HG02759 (cell line): ENCODE measurements at regions not wholly inside any gene's neighbourhood (a gene's known extent, or its start where the extent isn't known, plus 50 kb on each side); places are given as distances from the start of the nearest gene placed in this dataset.

Experiments used
- ATAC-seq: cut with Tn5 transposase; IDR thresholded peaks from one replicate; pipeline ENCODE4 v1.9.1; 2021; ENCODE audit warnings: mild to moderate bottlenecking, moderate library complexity; ENCODE audit not compliant: unreplicated experiment

DNA sequence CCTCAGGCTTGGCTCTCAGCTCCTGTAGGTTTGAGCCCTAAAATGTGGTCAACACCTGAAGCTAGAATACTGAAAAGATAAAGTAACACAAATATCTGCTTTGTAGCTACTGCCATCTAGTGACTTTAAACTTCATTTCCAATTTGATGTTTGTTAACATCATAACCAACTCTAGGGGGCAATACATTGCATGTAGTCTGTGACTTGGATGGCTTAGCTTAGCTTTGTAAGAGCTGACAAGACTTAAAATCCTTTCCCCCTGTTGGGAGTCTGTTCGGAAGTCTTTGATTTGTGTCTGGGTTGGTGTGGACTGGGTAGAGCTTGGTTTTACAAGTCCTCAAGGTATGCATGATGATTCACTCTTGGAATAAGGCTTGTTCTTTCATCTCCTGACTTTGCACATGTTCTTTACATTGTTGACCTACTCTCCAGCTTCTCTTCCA, 51.7 kb downstream of the SCN11A start:
- peak; percentile 81 for ATAC-seq

DNA sequence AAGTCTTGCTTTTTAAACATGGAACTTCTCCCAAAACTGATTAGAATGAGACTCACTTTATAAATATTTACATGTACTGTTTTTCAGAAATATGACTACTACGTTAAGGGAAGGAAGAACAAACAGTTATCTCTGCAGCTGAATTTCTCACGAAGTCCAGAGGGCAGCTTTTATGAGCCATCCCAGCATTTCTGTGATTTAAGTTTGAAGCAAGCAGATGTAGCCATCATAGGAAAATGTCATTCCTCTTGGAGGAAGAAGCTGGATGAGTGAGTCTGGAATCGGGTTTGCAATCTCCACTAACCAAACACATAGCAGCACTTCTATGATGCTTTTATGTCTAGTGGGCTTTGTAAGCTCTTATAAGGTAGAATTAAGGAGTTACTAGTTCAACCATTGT, 53.7 kb downstream of the SCN11A start:
- no peak for ATAC-seq

DNA sequence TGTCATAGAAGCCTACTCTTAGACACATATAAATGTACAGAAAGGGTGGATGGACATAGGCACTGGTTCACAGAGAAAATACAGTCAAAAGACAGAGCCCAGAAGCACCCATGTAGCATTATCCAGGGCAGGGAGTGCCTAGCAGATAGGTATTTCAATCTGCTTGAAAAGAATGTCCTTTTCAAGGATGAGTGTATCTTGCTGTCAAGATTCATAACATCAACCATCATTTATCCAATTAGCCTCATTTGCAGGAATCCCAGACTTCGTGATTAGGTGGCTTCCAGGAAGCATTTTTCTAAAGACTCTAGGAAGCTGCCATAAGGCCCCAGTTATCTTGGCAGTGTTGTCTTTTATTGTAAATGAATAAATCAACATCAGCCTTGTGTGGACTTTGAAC, 55.6 kb downstream of the SCN11A start:
- ATAC-seq, result no peak

DNA sequence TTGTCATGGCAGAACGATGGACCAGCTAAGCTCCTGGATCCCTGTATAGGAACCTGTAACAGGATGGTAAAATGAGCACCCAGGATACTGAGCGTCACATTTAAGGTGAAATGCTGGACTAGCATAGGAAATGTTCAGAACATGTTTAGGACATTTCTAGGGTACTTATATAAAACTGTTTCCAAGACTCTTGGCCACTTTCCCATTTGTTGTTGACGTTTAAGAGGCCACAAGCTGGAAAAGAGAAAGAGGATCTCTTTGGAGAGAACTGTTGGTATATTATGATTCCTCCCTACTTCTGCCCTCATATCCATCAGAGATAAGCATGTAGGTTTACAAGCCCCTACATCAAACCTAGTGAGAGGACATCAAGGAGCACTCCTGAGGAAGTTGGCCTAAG, 57.5 kb downstream of the SCN11A start:
- ATAC-seq, result no peak

DNA sequence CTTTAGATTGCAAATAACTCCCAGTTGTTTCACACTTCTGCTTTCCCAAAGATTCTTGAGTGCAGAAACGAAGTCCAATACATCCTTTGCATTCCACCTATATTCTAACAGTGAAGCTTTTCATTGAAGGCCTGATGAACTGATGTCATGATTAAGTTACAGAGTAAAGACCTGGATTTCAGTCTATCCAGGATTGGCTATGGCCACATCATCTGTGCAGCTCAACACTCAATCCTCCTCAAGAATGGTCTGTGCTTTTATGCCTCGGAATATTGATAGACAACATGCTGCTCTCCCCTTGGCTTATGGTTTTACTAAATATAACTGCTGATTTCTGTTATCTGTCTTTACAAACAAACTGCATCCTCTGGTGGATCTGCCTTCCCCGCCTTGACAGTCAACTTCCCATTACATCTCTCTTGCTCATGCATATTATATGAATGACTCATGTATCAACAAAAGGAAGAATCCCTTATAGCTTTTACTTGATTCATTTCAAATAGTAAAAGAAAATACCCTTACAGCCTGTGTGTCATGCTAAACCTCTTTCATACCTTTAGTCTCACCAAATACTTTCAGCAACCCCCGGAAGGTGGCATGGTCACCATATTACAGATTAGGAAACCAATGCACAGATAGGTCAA, 59.5 kb downstream of the SCN11A start:
- no peak for ATAC-seq

DNA sequence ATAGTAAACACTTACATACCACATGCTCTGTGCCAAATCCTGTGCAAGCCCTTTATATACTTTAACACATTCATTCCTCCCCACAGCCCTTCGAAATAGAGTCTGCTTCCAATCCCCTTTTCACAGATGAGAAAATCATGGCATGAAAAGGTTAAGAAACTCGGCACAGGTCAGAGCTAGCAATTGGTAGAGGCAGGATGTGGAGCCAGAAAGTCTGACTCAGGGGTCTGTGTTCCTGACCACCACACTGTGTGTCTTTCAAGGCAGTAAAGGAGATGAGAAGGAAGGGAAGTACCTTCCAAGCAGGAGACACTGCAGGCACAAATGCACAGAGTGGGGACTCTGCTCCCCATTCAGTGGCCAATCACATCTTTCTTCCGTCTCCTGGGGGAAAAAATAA, 61.1 kb downstream of the SCN11A start:
- ATAC-seq, result no peak

DNA sequence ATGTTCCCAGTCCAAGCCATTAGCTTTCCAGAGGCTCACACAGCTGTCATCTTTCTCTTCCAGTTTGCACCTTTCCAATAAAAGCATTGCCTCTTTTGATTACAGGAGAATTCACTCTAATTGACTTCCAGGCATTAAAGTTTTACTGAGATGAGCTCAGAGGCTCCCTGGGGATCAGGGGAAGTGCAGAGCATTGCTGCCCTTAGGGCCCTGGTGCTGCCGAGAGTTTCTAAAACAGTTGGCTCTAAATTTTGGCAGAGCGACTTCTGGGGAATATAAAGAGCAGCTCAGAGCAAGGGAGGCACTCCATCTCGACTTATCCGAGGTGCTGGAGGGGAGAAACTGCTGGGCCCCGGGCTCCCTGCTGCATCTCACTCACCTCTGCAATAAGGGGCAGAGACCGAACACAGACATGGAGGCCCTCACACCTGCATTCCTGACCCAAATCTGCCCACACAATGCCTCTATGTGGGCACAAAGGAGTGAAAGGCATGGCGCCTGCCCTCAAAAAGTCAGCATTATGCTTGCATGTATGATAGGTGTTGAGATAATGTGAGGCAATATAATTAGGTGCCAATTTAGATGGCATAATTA, 61.7 kb downstream of the SCN11A start:
- ATAC-seq, result no peak

DNA sequence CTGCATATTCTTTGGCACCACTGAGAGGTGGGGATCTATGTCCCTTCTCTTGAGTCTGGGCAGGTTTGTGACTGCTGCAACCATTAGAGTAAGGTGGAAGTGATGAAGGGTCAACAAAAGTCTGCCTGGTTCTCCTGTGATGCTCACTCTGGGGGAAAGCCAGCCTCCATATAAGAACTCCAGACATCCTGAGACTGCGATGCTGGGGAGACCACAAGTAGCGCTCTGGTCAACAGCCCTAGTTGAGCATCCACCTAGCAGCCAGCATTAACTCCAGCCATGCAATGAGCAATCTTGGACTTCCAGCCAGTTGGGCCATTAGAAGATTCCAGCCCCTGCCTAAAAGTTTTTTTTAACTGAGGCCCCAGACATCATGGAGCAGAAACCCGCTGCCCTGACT, 62.8 kb downstream of the SCN11A start:
- ATAC-seq, result no peak

DNA sequence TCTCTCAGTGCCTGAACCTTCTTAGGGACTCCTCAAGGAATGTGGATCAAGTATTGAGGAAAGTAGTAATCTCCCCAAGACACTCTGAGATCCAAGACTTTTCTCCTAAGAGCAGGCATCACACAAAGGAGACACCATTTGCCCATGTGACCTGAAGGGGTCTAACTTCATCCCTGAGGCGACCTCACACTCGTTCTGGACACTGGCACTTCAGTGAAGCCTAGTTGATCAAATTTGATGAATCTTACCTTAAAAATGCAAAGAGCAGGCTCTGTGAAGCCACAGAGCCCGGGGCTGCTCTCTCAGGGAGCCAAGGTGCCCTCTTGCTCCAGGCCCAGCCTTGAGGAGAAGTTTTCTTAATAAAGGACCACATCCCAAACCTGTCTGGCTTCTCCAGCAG, 64.3 kb downstream of the SCN11A start:
- ATAC-seq, result no peak

DNA sequence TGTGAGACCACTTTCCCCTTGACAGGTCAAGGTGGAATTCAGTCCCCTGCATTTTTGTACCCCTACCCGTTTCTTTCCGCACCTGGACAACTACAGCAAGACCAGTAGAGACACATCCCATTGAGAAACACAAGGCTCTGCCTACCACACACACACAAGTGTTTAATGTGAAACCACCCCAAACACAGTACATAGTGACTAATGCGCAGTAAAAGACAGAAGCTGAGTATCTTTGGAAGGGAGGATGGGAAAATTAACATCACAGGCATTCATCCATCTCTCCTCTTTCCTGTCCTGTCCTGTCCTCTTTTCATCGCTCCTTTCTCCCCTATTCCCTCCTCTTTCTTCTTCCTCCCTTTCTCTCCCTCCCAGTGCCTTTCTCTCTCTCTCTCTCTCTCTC, 64.8 kb downstream of the SCN11A start:
- ATAC-seq, result no peak

DNA sequence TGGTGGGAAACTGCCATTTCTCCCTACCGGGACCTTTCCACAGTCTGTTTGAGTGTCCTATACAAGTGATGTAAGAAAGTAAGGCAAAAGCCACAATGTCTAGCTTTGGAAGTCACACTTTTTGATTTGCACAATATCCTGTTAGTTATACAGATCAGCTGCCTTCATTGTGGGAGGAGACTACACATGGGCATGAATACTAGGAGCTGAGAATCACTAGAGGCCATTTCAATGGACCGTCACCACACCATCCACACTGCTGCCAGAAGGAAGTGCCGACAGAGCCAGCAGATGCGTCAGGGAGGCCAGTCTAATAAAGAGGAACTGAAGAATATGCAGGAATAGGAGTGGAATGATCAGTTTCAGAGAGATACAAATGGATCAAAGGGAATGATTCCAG, 65.8 kb downstream of the SCN11A start:
- ATAC-seq, result no peak

DNA sequence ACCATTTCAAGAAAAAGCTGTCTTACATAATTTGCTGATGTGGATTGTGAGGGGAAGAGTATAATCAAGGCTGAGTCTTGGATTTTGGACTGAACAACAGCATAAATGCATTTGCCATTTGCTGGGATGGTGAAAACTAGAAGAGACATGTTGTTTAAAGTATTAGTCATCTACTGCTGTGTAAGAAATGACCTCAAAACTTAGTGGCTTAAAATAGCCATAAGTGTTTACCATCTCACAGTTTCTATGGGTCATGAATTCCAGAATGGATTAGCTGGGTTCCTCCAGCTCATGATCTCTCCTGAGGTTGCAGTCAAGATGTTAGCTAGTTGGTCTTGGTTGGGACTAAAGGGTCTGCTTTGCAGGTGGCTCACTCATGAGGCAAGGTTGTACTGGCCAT, 66.2 kb downstream of the SCN11A start:
- ATAC-seq, result no peak

DNA sequence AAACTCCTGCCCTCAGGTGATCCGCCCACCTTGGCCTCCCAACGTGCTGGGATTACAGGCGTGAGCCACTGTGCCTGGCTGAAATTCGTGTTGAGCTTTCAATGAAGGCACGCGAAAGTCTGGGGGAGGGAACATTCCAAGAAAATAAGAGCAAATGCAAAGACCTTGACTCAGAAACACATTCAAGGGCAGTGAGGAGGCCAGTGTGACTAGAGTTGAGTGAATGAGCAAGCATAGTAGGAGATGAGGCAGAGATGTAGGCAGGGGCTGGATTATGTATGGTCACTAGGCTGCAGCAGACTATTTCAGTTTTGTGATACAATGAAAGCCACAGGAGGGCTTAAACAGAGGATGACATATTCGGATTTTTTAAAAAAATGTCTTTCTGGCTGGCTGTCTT, 67.0 kb downstream of the SCN11A start:
- no peak for ATAC-seq

DNA sequence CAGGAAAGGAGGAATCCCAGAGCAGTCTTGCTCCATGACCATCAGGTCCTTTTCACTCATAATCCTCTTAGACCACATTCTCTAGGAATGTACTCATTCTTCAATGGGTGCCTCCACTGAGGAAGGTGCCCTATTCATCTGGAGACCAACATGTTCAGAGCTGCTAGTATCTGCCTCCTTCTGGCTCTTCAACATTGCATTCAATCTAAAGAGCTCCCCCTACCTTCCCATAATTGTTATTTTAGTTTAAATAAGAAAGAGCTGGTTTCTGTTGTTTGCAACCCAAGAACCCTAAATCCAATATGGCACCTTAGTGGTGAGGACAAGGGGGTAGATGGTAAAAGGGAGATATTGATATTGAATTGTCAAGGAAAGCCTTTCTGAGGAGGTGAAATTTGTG, 67.6 kb downstream of the SCN11A start:
- no peak for ATAC-seq

DNA sequence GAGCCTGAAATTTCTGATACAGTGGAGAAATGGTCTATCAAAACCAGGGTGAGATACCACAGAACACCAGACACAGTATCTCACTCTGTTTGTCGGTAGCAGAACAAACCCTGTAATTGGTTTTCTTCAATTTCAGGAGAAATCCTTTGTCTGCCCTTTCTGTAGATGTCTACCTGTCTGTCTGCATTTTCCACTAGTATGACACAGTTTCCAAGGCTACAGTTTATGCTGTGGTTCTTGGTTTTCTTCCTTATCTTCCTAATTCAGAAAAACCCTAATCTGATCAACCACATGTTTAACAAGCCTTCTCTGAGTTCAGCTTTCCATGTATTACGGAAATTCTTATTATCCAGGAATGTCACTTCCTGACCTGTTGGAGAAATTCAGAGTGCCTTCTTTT, 70.8 kb downstream of the SCN11A start:
- no peak for ATAC-seq

DNA sequence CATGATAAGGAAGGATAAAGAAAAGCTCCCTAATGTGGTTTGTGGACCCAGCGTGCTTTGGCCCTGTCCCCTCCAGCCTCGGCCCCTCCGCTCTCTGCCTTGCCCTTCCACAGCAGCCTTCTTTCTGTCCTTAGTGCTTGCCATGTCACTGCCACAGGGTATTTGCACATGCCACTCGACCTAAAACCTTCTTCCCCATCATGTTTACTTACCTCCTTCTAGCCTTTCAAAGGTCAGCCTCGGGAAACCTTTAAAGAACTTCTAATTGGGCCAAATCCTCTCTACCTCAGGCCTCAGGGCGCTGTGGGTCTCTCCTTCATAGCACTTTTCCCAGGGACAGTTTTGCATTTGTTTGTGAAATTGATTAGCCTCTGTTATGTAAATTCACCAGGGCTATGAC, 73.0 kb downstream of the SCN11A start:
- ATAC-seq, result no peak

DNA sequence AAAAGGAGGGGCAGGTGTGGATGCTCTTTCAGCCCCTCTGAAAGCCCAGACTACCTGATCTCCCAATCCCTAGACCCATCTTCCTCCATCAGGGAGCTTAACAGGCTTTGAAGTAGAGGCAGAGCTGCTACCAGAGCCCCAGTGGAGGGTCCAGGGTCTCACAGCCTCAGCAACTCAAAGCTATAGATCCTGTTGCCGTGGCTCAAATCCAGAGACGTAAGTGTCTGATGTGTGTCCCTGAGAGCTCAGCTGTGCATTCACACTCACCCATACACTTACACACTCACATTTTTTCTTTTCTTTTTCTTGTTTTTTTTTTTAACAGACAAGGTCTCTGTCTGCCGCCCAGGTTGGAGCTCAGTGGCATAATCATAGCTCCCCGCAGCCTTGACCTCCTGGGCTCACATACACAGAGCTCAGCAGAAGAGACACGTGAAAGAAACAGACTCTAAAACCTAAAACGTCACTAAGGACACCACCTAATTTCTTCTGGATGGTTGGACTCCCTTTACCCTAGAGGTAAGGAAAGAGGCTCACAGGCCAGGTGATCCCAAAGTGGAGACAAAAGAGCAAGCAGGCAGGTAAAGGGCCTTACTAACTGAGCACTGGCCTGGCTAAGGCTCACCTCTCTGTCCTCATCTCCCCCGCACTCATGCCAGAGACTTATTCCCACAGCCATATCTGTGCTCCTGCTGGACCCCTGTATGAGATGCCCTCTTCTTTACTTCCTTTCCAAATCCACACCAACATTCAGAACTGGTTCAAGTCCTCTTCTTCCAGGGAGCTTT, 80.7 kb downstream of the SCN11A start:
- no peak for ATAC-seq

DNA sequence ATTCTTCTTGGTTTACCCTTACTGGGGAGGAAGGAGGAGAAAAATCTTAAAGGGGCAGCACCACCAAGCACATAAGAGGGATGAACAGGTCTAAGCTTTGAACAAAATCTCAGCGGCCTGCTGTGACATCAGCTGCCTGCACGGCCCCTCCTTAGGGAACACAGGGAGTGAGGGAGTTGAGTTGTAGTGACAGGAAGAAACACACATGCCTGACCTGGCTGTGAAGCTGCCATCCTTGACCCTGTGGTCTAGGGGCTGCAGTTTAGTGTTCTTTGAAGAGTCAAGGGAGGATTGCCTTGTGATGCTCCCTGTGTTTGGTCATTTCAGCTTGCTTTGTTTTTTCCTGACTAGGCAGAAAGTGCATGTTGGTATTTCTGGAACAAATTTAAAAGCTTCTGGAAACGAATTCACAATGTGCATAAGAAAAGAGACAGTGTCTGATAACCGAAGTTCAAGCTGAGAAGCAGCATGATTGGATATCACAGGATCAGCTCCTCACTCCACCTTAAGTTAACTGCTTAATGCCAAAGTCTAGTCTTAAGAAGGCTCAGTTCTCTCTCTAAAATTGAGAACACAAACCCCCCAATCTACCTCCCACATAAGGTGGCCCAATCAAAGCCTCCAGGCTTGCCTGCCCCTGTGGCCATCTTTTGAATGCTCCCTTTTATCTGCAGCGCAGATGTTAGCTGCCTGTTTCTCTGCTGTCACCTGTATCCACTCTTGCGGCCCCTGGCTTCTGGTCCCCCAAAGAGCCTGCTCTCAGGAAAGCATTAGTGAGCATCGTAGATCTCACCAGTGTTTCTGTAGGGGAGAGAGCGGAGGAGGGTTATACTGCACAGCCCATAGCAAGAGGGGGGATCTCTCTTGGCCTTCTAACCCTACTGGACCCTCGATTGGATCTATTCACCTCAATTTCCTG, 82.2 kb downstream of the SCN11A start:
- no peak for ATAC-seq

DNA sequence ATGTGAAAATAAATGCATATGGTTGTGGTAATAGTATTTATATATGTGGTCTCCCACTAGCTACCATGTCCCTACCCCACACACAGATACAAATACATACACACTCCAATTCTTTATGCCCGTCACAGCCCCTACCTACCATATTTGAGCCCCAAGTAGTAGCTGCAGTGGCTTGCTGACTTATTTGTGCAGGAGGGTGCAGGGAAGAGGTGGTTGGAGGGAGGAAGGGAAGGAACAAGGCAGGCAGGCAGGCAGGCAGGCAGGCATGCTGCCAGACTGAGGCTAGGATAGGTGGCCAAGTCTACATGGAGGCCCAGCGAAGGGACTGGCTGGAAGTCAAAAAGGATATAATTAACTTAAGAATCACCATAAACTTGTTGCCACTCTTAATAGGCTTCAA, 82.9 kb downstream of the SCN11A start:
- ATAC-seq, result no peak

DNA sequence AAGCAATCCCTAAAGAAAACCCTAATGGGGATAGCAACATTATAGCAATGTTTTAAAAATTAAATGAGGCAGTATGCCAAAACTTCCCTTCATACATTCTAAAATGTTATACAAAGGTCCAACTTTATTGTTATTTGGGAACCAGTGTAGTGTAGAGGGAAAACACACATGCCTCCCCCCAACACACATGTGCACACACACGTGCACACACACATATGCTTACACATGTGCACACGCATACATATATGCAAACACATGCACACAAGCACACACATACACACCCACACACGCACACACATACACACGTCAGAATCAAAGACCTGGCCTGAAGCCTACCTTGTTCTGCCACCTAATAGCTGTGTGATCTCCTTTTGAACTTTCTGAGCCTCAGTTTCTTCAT, 83.3 kb downstream of the SCN11A start:
- ATAC-seq, result no peak

DNA sequence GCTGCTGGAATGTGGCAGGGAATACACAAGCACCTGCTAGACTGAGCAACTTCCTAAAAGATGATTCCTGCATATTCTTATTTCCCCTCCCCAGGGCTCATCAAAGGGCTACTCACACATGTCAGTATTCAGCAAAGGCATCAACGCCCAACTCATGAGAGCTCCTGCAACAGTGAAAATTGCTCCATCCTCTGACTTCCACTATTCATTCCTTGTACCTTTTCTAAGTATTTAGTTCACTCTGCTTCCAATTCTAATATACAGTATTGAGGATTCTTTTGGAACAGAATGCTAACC, 84.1 kb downstream of the SCN11A start:
- no peak for ATAC-seq
